ENCODE measurements at regions not wholly inside any gene's neighbourhood (a gene's known extent, or its start where the extent isn't known, plus 50 kb on each side); places are given as distances from the start of the nearest gene placed in this dataset.
A peak's percentile ranks its signal among the peaks of the same experiment; 100 is the strongest.

- no peak for DNase-seq
Observed at GRCh38 chr20:7571521-7572055, 368.7 kb downstream of the HAO1 start.

- DNase-seq, result no peak
Observed at GRCh38 chr20:7579888-7580287, 360.4 kb downstream of the HAO1 start.

- no peak for DNase-seq
Observed at GRCh38 chr20:7585126-7585679, 355.1 kb downstream of the HAO1 start.

GRCh38 chr20:7586481-7586880 lies 353.8 kb downstream of the HAO1 start:
- DNase-seq, result no peak

- DNase-seq, result no peak
Observed at GRCh38 chr20:7589164-7589563, 351.1 kb downstream of the HAO1 start.

- no peak for DNase-seq
Observed at GRCh38 chr20:7596541-7596940, 343.7 kb downstream of the HAO1 start.

GRCh38 chr20:7601431-7601830 lies 338.8 kb downstream of the HAO1 start:
- no peak for DNase-seq

GRCh38 chr20:7606941-7607340 lies 333.3 kb downstream of the HAO1 start:
- no peak for DNase-seq

GRCh38 chr20:7608250-7608649 lies 332.0 kb downstream of the HAO1 start:
- DNase-seq, result no peak

- no peak for DNase-seq
Observed at GRCh38 chr20:7609251-7609650, 331.0 kb downstream of the HAO1 start.

GRCh38 chr20:7610681-7611080 lies 329.6 kb downstream of the HAO1 start:
- no peak for DNase-seq

GRCh38 chr20:7617797-7618196 lies 322.5 kb downstream of the HAO1 start:
- DNase-seq, result no peak

- no peak for DNase-seq
Observed at GRCh38 chr20:7622399-7622961, 317.8 kb downstream of the HAO1 start.

GRCh38 chr20:7624886-7625285 lies 315.4 kb downstream of the HAO1 start:
- no peak for DNase-seq

GRCh38 chr20:7627734-7628663 lies 312.3 kb downstream of the HAO1 start:
- DNase-seq, result no peak

GRCh38 chr20:7629880-7630279 lies 310.4 kb downstream of the HAO1 start:
- no peak for DNase-seq

- DNase-seq, result no peak
Observed at GRCh38 chr20:7637184-7637583, 303.1 kb downstream of the HAO1 start.

- no peak for DNase-seq
Observed at GRCh38 chr20:7650086-7650879, 290.0 kb downstream of the HAO1 start.

GRCh38 chr20:7654231-7654630 lies 286.0 kb downstream of the HAO1 start:
- no peak for DNase-seq

GRCh38 chr20:7656687-7657467 lies 283.4 kb downstream of the HAO1 start:
- peak; percentile 11 for DNase-seq

GRCh38 chr20:7657569-7657968 lies 282.7 kb downstream of the HAO1 start:
- no peak for DNase-seq

- no peak for DNase-seq
Observed at GRCh38 chr20:7660165-7660564, 280.1 kb downstream of the HAO1 start.
